Stimulated activated CD8-positive, alpha-beta memory T cell treated with anti-CD3 and anti-CD28 coated beads, Interleukin-2, amount 100 ng/mL, for 48 hours (primary cell): ENCODE measurements at regions not wholly inside any gene's neighbourhood (a gene's known extent, or its start where the extent isn't known, plus 50 kb on each side); places are given as distances from the start of the nearest gene placed in this dataset.
"Not testable (repeated sequence)": the region's sequence is repeated elsewhere in the genome, so short reads cannot be mapped to it uniquely, and the experiment has no call there.

Source experiments
- DNase-seq, 2 donors: peaks; one replicate each; pipeline ENCODE4 v3.0.0-alpha.2; 2020; ENCODE audit warnings: low read depth in 2 of 2

DNA sequence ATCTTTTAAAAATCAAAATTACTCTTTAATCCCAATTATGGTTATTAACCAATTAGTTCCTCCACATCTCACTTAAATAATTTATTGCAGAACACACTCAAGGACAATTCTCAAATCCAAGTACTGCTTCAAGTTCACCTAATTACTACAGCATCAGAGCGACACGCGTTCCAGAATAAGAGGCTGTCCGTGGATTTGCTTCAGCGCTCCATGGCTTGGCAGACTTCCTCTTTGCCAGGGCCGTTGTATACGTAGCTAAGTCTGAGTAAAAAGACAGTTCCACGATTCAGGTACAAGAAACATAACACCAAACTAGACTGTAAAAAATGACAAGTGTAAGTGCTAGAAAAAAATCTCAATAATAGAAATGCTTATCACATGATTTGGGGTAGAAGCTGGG, 153.2 kb upstream of the MYT1L start:
- no peak for DNase-seq

DNA sequence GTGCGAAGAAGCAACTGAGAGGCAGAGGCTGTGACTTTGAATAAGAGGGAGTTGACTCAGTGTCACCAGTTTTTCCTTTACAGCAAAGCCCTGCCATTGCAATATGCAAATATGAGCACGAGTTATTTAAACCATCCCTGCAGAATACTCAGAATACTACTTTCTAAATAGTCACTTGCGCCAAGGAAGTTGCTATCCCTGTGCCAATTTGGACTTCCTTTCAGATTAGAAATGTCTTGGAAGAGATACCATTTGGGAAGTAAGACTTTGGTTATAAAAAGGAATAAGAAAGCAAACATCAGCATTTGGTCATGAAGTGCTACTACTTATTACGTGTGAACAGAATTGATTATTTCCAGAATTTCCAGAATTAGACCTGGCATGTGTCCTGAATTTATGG, 151.8 kb upstream of the MYT1L start:
- DNase-seq: no peak

DNA sequence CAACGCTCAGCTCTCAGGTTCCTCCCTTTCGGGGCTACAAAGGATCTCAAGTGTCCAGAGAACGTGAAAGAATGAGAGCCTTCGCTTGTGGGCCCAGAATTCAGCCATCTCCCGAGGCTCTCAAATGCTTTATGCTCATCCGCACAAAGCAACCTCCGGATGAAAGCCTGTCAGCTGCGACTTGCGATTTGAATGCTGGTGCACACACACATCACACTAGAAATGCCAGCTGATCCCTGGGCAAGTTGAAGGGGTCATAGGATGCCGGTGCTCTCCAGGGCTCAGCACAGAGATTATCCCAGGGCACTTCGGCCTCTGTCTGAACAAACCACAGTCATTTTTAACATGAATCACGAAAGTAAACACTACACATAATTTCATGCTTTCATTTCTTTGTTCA, 141.8 kb upstream of the MYT1L start:
- no peak for DNase-seq

DNA sequence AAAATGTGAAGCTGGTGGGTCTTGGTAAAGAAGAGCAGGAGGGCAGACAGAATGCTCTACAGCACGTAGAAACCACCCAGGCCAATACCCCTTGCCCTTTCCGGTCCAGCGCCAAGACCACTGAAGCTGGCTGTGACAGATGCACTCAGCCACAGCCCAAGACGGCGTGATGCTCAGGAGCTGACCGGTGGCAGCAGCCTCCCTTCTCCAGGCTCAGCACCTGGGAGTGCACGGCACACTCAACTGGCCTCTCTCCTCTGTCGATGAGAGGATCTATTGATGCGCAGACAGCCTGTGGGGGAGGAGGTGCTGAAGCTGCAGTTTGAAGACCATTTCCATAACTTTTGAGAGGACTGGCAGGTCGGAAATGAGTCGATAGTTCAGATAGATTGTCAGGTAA, 141.0 kb upstream of the MYT1L start:
- DNase-seq: no peak

DNA sequence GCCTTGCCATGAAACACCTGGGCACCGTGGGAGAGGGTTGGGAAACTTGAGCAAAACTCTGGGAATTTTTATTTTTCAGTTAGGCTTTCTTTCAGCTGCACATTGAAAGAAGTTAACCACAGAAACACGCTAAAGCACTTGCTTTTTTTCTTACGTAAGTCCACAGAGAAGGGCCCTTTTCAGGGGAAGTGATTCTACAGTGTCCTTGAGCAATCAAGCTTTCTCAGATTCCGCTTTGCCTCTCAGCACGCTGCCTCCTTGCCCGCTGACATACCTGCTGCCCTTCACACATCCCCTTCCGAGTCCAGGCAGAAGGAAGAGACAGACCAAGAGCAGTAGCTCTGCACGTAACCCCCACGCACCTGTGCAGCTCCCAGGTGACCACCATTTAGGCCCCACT, 135.5 kb upstream of the MYT1L start:
- no peak for DNase-seq

DNA sequence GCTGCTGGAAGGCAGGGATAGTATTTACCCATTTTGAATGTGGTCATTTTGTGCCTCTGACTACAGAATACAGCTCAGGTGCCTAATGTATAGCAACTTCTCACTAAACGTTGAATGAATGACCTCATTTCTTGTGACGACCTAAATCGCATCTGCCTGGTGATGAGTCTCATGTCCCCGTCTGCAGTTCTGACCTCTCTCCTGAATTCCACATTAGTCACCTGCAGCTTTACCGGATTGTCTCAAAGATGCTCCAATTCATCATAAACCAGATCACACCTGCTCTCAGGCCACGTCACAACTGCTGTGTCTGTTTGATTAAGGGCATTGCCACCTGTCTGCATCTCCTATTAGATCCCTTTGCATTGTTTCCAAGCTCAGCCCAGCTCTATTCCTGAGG, 133.6 kb upstream of the MYT1L start:
- DNase-seq: no peak

DNA sequence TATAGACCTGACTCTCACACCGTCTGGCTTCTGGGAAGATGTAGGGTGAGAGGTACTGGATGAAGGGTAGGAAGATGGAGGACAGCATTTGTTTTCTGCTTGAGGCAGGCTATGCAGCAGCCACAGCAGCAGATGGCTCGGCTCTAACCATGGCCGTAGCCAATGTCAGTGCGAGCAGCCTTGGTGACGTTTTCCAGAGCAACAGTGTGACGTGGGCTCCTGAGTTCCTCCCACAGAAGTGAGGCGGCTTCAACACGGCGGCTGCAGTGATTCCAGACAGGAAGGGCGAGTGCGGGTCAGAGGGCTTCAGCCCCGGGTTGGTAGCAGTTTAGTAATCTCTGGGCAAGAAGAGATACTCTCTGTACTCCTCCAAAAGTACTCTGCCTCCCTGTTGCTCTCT, 133.0 kb upstream of the MYT1L start:
- no peak for DNase-seq

DNA sequence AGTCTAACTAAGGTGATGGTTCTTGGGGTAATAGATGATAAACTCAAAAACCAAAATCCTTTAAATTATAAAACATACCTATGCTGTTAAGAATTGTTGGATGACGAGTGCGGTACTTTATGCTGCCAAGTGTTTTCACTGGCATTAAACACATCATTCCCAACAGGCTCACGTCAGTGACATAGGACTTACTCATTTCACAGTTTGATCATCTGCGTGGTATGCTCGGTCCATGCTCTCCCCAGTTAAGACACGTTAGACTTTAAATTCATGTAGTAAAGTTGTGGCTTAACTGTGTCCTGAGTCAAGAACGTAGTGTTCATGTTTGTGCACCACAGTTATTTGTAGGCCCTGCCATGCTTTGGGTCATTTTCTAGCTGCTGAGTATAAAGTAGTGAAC, 125.6 kb upstream of the MYT1L start:
- DNase-seq: no peak

DNA sequence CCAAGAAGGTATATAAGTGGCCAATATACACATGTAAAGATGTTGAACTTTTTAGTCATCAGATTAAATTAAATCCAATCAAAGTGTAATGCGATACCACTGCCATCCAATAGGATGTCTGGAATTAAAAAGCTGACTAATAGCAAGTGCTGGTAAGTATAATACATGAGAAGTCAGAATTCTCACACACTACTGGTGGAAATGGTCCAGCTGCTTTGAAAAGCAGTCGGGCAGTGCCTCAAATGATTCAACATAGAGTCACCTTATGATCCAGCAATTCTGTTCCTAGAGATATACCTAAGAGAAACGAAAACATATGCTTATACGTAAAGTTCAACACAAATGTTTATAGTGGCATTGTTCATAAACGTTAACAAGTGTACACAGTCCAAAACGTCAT, 124.1 kb upstream of the MYT1L start:
- DNase-seq: no peak

DNA sequence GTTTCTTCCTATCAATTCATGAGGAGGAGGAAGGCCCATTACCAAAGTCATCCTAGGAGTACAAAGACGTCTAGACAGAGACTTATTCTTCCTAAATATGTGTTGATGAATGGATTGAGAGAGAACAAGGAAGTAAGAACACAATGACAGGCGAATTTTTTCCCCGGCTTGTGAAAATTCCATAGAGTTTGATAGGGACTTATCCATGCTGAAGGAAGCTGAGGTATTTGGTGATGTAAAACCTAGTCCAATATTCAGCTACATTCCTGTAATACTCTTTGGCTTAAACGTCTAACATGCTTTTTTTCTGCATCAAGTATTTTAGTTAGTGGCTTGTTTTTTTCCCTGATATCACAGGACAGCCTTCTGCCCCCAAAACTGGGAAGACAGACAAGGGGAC, 121.9 kb upstream of the MYT1L start:
- DNase-seq: no peak

DNA sequence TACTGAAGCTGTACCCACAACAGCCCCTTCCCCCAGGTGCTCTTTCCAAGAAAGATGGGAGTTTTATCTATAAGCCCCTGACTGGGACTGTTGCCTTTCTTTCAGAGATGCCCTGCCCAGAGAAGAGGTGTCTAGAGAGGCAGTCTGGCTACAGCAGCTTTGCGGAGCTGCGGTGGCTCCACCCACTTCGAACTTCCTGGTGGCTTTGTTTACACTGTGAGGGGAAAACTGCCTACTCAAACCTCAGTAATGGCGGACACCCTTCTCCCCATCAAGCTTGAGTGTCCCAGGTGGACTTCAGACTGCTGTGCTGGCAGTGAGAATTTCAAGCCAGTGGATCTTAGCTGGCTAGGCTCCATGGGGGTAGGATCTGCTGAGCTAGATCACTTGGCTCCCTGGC, 120.2 kb upstream of the MYT1L start:
- not testable (repeated sequence) for DNase-seq

DNA sequence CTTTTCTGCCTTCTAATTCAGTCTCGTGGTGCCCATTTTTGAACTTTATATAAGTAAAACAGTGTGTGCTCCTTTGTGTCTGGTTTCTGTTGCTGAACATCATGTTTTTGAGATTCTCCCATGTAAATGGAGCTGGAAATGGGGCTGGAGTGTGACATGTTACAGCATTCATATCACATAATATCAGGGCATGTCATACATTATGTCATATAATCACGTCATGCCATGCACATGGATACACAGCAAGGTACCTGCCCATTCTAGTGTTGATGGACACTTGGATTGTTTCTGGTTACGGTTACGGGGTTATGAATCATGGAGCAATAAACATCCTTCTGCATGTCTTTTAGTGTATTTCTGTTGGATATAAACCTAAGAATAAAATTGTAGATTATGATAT, 117.1 kb upstream of the MYT1L start:
- no peak for DNase-seq

DNA sequence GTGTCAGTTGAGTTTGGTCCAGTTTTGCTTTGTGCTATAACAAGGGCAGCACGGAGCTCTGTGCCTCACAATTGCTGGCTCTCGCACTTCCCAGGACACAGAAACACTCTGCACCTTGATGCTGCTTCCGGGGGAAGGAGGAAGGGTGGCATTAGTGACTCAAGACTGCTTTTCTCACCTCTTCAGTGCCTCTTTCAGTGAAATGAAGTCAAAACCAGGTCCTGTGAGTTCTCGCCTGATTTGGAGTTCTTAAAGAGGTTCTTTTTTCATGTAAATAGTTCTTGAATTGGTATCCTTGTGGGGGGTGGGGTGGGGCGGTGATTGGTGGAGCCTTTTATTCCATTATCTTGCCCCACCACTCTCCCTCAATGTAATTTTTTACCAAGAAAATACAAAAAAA, 91.5 kb upstream of the MYT1L start:
- no peak for DNase-seq

DNA sequence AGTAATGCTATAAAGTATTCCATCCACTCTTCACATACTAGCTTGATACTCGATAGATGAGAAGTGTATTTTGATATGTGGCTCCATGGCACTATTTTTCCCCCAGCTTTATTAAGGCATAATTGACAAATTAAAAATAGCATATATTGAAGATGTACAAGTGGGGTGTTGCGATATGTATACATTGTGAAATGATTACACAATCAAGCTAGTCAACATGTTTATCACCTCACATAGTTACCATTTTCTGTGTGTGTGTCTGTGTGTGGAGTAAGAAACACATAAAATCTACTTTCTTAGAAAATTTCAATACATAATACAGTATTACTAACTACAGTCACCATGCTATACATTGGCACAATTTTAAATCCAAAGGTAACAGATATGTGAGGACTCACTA, 82.5 kb upstream of the MYT1L start:
- no peak for DNase-seq

DNA sequence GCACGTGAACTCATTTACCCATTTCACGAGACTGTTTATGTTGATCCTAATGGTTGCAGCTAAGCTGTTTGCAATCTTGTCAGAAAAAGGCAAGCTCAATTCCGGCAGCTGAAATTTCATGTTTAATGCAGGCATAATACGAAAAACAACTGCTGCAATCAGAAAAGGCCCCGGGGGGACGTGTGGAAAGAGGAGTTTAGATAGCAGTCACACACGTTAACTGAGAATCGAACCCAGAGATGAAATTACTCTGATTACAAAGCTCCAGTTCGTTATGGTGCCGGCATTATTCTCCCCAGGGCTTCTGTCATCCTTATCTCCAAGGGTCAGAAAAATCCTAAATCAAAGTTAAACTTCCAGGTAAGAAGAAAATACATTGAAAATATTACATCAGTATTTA, 79.9 kb upstream of the MYT1L start:
- no peak for DNase-seq

DNA sequence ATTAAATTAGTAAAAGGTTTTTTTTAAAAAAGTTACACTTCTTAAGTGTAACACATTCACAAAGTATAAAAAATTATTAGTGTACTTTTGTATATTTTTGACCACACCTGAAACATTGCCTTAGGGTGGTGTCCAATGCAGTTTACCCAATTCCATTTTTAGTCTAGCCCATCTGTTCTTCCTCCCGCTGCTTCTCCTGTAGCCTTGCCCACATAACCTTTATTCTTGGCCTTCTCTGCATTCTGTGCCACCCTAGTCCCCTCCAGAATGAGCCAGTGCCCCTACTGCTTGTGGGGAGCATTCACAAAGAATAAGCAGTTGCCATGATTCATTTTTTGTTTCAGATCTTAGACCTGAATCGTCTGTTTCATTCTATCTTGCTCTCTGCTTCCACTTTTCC, 78.4 kb upstream of the MYT1L start:
- no peak for DNase-seq

DNA sequence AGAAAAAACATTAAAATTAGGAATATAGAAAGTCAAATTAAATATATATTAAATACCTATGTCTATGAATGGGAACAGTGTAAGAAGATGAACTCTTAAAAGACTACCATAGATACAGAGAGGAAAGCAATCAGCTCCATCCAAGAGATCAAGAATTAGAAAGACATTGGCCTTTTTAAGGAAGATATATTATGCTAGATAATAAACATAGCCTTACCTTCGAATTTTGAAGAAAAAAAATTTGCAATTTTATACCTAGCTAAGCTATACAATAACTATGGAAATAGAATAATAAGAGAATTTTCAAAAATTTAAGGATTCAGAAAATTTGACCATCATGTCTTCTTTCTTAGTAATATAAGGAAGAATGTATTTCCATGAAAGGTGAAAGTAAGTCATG, 74.7 kb upstream of the MYT1L start:
- DNase-seq: no peak

DNA sequence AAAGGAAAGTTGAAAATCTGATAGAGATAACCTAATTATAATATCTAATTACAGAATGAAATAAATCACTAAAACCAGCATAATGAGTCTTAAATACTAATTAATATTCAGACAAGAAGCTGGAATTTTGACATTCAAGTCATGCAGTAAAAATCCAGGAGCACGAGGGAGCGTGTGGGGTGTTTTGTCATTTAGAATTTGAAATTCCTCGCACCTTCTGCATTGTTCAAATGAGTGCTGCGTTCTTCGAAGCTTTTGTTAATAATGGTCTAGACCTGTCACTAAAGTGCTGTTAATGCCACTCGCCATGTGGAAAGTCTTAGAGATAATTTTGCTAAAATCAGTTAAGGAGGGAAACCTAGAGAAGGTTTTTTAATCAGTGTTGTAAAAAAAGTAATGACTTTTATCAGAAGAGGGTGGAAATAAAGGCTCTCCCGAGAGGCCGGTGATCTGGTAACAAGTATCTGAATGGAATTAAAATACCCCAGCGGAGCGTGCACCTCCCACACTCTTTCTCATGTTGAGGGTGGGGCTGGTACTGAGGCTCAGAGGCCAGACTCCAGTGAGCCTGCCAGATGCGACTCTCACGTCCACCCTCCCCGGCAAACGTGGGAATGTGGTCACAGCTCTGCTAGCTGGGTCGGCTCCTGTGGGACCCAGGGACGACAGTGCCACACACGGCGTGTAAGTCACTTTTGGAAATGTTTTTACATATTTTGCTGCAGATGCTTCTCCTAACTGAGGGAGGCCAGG, 69.4 kb upstream of the MYT1L start:
- DNase-seq: no peak

DNA sequence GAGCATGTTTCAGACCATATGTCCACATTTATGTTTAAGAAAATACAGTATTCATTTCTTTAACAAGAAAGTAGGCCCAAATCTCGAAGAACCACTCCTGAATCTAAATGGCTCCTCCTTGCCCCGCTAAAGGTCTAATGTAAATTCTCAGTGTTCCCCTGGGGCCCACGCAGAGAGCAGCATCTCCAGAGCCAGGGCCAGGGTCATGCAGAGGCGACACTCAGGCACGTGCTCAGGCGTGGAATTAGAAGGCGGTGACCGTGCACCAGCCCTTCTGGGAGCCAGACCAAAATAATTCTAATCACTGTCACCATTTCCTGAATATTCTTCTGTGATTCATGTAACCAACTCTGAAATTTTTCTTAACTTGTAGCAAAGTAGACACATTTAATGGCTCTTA, 68.3 kb upstream of the MYT1L start:
- no peak for DNase-seq

DNA sequence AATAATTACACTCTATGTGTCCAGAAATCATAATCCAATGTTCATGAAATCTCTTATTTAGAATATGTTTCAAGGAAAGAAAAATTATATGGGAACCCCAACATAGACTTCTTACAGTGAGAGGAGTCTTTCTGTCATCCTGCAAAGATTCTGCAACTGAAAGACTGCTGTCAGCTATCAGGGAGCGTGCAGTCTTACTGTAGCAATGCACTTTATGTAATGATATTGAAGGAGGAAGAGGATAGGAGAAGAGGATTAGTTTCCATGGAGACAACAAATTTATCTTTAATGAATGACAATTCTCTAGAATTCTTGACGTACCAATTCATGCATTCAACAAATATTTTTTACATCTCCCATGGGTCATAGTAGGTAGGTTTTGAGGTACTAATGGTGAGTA, 61.3 kb upstream of the MYT1L start:
- no peak for DNase-seq

DNA sequence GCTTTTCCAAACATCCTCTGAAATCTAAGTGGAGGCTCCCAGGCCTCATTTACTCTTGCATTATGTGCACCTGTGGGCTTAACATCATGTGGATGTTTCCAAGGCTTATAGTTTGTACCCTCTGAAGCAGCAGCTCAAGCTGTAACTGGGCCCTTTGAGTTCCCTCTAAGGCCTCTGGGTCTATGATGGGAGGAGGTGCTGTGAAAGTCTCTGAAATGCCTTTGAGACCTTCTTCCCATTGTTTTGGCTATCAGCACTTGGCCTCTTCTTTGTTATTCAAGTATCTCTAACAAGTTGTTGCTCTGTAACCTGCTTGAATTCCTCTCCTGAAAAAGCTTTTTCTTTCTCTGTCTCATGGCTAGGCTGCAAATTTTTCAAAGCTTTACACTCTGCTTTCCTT, 58.1 kb upstream of the MYT1L start:
- no peak for DNase-seq
